ENCODE measurements at regions not wholly inside any gene's neighbourhood (a gene's known extent, or its start where the extent isn't known, plus 50 kb on each side); places are given as distances from the start of the nearest gene placed in this dataset.

DNA sequence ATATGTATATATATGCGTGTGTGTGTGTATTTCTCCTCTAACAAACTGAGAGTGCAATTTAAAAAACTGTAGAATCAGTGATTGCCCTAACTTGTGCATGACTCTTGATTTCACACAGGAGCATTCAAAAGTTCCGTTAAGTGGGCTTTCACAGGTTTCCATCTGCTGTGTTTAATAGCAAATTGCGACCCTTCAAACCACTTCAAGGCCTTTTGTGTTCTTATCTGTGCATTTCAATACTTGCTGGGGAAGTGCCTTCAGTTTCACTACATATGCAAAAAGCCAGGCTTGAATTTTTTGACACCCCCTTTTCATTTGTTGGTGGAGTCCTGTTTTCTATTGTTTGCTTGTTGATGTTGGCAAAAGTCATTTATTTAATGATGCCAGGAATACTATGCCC is 158.0 kb downstream of the TM9SF2 start:
- no peak for DNase-seq

DNA sequence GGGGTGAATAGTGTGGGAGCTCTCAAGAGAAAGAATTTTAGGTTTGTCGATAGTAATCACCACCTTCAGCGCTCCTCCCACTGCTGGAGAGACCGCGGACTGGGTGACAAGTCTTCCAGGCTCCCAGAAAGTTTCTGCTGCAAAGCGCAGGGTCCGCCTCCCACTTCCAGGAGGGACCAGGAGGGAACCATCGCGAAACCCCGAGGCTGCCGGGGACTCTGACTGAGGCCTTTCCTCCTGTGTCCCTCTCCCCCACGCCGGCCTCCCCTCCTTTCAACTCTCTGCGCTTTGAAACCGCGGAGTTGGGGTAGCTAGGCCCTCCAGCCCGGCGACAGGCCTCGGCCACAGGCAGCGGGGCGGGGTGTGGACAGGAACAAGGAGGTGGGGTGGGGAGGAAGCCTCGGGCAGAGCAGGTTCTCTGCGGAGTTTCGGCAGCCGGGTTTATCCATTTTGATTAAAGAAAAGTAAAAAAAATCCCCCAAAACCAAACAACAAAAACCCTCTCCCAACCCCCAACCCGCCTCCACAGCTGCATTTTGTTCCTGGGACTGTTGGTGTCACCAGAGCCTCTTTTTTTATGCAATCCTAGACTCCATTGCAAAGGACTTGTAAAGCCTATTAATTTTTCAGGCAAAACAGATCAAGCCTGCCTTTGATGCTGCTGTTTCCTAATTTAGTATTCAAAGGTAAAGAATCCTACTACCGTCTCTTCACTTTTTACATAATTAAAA is 157.2 kb downstream of the TM9SF2 start:
- peak; percentile 22 for DNase-seq

DNA sequence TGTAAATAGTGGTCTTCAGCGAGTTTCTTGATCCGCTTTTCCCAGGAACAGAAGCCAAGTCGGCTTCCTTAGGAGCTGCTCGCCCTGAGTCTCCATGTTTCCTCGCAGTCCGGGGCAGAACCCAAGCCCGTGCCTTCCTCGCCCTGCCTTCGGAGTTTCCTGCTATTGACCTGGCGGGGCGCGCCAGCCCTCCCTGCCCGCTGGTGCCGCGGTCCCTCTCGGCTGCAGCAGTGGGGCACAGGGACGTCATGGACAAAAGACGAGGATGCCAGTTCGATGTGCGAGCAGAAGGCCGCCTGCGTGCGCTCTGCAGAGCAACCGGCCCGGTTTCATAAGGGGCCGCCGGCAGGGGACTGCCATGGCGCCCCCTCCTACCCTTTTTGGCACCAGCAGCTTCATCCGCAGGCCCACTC is 156.6 kb downstream of the TM9SF2 start:
- DNase-seq = no peak

DNA sequence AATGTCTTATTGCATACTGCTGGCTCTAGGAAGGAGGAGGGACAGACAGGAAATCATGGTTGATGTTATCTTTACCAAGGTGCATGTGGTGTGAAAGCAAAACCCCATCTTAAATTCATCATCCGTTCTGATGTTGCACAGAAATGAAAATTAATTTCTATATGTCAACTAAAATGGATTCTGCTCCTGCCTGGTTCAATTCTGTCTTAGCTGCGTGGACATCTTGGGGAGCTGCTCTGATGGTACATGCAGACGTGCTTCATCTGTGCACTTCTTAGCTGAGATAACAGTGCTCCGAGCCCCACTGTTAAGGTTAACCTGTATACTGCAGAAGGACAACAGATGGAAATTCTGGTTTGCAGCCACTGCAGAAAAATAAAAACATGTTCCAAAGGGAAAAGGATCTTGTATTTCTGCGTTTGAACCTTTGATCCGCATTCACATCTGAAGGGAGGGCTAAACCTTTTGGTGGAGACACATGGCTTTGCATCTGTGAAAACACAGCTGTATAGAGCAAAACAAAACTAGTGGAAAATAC is 155.6 kb downstream of the TM9SF2 start:
- no peak for DNase-seq

DNA sequence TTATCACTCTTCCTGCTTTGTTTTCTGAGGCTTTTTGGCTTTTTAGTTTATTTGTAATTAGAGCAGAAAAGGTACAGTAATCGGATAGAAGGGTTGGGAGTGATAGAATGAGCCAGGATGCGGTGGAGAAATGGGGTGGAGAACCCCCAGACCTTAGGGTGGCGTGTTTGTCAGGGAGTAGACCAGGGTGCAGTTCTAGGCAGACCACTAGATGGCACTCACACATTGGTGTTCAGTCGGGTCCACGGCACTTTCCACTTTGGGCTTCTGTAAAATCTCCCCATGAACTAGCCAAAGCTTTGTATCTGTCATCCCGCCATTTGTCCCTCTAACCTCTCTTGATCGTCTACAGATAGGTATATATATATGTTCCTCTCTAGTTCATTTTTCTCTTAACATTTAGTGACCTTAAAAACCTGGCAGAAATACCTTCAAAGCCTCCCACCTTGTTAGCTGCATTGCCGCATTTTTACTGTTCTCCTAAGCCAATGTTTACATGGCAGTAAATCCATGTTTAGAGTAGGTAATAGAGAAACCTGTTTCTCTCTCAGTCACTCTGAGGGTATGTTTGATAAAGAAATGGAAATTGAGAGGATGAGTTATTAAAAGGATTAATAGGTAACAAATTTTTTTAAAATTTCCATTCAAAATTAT is 154.9 kb downstream of the TM9SF2 start:
- peak; percentile 68 for DNase-seq

DNA sequence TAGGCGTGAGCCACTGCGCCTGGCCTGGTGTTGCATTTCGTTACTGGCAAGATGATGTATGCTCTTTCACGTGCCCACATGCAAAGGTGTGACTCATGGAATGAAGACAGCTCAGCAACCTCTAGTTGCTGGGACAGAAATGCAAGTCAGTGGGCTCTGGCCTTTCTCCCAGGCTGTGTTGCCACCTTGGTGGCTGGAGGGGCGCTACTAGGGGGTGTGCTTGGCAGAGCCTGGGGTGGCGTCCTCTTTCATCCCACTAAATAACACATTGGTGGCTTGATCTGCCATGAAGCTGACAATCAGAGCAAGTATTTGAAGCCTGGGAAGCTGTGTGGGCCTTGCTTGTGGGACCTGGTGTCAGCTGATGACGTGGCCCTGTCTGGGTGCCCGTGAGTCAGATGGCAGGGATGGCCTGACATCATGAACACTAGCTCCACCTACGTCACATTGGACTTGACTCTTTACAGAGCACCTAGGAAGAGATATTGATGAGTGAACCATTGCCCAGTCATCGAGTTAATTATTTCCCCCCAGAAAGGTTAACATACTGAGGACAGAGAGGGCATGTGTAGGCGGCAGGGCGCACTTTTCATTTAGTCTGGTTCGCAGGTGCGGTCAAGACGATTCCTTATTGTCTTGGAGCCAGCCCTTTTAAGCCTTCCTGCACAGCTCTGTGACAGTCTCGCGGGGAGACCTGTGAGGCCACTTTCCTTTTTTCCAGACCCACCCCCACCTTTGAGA is 154.2 kb downstream of the TM9SF2 start:
- DNase-seq = peak; percentile 72

DNA sequence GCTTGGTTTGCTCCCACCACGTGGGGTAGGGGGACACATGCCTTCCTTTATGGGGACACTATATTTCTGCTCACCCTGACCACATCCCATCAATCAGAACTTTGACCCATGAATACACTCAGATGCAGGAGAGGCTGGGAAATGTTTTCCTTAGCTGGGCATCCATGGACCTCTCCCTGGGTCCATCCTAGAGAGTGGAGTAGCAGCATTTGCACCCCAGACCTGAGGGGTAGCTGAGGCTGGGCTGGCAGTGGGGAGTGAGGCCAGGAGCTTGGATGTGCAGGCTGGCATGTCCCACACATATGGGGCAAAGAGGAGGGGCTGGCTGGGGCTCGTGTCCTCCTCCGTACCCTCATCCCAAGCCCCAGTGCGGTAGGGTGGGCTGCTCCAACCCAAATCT is 152.8 kb downstream of the TM9SF2 start:
- no peak for DNase-seq

DNA sequence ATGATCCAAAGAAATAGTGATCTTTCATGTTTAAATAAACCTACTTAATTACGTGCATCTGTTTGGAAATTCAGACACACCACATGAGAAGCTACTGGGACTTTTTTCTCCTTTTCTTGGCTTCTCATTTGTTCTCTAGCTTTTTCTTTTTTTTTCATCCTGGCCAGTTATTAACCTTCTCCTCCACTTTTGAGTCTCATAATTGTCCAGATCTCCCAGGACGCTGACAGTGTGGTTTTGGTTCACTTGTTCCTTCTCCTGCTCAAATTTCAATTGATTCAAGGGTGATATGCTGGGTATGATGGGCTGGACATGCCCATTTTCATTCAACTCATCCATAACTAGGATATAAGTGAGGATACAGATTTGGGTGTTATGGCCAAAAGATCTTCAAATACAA is 152.3 kb downstream of the TM9SF2 start:
- no peak for DNase-seq

DNA sequence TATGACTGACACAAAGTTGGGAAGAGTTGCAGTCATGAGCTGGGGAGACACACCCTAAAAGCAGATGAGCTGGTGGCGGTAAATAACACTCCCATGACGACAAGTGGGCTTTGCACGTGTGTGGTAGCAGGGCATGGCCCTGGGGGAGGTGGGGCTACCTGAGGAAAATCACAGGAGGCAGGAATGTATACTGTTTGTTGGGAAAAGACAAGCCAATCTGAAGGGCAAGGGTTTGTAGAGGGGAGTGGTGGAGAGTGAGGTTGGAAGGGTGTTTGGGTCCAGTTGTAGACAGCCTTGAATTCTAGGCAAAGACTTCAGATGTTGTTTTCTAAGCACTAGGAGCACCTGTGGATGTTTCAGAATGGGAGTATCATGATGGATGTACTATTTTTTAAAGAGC is 151.6 kb downstream of the TM9SF2 start:
- no peak for DNase-seq

DNA sequence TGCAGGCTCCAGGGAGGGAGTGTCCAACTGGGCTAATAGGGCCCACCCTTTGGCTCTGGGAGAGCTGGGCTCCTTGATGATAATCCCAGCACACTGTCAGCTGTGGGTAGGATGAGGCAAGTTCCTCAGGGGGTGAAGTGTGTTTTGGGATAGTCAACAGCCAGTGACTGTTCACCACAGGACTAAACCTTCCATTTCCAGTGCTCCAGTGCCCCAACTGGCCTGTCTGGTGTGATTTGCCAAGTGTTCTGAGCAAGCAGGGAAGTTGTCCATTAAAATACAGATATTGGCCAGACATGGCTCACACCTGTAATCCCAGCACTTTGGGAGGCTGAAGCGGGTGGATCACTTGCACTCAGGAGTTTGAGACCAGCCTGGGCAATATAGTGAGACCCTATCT is 150.9 kb downstream of the TM9SF2 start:
- no peak for DNase-seq

DNA sequence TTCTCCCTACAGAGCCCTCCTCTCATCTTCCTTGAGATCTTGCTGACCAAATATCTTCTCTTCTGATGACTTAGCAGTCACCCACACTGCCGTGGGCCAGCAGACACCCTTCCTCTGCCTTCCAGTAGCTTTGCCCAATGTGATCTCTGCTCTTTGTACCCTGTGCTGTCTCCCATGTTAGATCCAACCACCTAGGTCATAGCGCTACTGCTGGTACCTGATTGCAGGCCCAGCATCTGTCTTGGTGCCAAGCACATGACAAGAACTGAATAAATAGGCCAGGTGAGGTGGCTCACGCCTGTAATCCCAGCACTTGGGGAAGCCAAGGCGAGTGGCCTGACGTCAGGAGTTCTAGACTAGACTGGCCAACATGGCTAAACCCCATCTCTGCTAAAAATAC is 149.7 kb downstream of the TM9SF2 start:
- DNase-seq = no peak

DNA sequence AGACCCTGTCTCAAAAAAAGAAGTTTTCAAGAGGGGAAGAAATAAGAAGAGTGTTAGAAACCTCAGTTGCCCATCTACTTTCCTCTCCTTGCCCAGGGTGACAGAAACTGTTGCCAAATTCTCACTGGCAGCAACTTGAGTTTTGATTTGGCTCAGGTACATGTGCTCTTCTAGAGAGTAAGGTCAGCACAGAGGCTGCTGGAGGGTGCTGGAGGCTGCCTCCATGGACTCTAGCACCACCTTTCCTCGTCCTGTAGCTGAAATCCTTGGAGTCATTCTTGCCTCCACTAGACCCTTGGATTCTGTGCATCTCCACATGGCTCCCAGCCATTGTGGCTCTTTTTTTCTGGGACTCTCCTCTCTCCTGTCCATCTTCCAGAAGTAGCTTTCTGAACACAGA is 149.1 kb downstream of the TM9SF2 start:
- DNase-seq = no peak

DNA sequence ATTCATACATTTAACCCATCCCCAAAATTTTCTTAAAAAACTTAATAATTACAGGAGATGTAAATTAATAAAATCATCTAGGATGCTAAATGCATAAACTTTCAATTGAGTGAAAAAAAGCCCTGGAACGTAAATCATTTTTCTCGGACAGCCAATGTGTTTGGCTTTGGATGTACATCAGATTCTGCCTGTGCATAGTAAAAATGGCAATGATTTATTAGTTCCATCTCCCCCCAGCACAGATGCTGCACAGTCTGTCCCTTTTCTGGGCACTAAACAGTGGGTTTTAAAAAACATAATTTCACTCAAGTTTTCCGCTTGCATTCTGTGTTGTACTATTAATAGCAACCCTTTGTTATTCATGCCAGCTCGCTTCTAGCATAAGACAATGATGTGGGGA is 147.7 kb downstream of the TM9SF2 start:
- DNase-seq = no peak

DNA sequence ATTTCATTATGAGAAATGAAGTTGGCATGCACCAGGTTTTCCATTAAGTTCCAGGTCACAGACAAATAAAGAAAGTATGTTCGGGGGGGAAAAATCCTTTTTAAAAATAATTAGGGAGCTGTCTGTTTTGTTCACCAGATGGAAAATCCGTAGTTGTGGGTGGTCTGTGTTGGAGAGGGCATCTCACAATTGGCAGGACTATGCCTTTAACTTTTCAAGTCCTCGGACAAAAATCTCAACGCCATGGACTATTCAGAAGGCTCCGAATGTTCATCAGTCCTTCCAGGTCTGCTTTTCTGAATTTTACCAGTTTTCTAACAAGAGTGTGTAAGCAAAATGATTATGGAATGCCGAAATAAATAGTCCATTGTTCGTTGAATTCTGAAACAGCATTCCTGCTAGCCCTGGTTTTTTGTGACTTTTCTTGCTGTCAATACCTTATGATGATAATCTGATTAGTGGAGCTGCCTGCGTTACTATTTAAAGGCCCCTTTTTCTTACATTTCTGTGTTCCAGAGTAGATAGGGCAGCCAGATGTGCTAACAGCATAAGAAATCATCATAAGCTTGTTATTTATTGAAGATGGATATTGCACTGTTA is 146.9 kb downstream of the TM9SF2 start:
- no peak for DNase-seq

DNA sequence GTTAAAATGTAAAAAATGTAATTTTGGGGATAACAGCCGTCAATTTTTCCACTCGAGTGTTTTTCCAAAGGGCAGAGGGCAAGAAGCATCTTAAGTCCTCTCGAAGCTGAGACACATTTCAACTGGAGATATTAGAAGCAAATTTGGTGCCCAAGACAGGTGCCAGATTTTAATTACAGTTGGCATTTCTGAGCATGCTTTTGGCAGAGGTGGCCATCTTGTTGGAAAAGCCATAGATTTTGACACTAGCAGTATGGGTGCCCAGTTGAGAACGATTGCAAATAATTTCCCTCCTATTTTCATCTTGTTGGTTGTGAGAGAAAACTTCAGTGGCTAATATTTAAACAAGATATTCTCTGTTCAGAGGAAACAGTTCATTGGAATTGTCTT is 146.3 kb downstream of the TM9SF2 start:
- no peak for DNase-seq

DNA sequence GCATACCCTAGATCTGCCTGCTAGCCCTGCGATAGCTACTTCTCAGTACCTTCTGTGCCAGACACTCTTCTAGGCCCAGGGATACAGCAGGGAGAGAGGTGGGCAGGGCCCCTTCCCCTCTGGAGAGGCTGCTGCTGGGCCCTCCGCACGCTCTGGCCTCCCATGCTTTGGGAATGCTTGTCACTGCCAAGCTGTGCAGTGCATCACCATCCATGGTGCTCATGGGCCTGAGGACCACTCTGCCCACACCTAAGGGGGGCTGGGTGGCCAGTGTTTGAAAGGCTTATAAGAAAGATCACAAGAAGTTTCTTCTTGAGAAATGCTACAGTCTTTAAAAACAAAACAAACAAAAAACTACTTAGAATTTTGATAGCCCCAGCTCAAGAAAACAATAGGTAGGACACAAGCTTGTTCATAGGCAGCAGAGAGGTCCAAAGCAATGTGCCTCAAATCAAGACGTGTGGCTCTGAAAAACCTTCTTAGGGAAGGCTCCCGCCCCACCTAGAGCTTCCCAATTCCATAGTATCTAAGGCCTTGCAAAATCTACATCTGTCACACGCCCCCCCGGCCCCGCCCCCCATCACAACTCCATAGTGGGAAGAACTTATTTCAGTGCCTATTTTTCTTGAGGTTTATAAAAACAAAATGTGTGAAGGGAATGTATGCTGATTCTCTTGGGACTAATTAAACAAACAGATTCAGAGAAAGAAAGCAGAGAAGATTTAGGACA is 145.8 kb downstream of the TM9SF2 start:
- no peak for DNase-seq

DNA sequence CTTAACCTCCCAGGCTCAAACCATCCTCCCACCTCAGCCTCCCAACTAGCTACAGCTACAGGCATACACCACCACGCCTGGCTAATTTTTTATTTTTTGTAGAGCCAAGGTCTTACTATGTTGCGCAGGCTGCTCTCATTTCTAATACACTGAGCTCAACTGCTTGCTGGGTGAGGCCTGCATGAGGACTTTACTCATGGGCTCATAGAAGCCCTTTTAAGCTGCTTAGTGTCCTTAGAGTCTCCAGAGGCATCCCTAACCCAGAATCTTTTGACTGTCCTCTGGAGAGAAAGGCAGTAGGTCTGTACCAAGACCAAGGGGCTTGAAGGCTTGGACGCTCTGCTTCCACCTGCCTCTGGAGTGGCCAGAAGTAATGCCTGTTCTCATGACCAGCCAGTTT is 141.6 kb downstream of the TM9SF2 start:
- DNase-seq = no peak

DNA sequence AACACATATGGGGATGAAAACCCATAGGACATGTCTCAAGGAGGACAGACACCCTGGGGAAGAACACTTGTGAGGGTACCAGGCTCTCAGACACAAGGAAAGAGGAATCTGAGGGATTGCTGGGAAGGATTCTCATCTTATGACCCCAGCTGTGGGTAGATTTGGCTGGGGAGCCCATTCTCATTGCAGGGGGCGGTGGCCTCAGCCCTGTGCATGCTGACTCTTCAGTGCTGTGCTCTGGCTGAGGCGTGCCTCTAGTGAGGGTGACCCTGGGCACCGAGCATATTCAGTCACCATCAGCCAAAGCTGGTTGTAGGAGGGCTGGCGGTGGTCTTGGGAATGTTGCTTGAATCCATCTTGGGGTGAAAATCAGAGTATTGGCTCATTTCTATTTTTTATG is 140.7 kb downstream of the TM9SF2 start:
- DNase-seq = no peak

DNA sequence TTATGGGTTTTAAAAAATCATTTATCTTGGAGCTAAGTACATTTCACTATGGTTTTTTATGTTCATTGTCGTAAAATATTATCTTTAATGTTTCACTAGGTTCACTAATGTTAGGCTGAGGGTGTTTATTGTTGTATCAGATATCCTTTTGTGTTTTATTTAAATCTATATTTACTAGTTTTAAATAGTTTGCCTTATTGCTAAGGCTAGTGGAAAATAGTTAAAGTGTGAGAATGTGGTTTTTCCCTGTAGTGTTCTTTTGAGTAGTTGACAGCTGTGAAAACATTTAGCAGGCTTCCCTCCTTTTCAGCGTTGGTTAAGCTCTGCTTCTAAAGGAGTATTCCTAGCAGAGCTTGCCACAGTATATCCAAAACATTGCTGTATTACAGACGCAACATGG is 139.0 kb downstream of the TM9SF2 start:
- no peak for DNase-seq

DNA sequence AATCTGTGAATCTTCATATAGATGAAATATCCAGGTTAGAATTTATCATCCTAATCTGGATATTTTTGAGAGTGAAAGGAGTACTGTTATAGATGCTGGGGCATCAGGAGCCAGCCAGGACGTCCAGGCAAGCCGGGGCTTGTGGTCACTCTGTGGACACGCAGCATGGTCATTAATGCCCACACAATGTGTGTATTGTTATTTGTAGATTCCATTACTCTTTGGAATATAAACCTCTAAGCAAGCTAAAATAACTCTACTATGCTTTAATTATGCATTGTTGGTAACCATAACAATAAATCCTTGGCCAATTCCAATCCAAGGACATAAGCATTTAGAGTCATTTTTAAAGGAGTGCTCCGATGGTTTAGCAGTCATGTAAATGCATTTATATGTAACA is 137.9 kb downstream of the TM9SF2 start:
- no peak for DNase-seq

DNA sequence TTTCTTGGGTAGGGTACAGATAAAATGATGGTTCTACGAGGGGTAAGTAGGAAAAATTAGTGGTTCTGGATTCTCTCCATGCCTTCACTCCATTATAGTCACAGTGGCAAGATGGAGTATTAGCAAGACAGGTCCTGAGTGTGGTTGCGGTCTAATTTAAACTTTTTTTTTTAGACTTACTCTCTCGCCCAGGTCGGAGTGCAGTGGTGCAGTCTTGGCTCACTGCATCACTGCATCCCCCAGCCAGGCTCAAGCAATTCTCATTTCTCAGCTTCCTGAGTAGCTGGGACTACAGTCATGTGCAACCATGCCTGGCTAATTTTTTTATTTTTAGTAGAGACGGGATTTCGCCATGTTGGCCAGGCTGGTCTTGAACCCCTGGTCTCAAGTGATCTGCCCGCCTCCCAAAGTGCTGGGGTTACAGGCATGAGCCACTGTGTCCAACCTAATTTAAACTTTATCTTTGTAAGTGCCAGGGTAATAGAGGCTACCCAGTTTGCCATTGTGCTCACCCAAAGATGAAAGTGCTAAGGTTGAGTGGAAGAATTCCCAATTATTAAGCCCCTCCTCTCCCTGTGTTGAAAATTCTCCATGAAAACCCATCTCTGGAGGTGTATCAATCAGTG is 135.6 kb downstream of the TM9SF2 start:
- no peak for DNase-seq

DNA sequence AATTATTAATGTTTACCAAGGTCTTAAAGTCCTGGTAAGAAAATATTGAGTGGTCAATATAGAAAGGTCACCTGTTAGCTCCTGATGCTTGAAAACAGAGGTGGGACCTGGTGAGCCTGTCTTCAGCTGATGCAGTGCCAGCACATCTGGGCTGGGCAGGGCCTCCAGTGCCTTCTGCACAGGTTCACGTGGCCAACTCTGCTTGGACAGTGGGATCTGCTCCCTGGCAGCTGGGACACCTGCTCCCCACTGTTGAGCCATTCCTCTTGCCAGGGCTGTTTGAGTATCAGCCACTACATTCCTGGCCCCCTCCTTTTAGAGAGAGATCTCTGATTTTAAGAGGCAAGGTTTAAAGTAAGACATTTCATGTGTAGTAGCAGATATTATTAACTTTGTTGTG is 135.0 kb downstream of the TM9SF2 start:
- no peak for DNase-seq
